ENCODE measurements at regions not wholly inside any gene's neighbourhood (a gene's known extent, or its start where the extent isn't known, plus 50 kb on each side); places are given as distances from the start of the nearest gene placed in this dataset.

DNA sequence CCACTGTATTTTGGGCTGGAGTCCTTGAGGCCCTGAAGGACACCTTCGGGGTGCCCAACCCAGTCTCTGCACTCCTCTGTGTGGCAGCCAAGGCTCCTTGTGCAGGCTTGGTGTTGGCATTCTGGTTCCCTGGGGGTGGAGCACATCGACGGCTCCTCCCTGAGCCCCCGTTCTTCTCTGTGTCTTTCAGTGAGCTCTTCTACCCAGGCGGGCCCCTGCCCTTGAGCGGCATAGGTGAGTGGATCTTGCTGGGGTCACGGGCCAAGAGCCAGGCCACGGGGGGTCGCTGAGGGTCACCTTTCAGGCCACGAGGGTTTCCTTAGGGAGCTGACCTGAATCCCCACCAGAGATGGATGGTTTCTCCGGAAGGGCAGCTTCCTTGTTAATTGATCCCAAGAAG, 234.8 kb downstream of the SNRPN start:
- no peak overlapping the region for H3K9ac ChIP-seq (ENCODE audit: low read length)
- H3K4me3 ChIP-seq (ENCODE audit: low read length) = no peak overlapping the region
- H3K27me3 ChIP-seq (ENCODE audit: control insufficient read depth, insufficient read depth, low read length) = no peaks in the 10 kb centered on the region
- no peaks in the 10 kb centered on the region for H3K36me3 ChIP-seq (ENCODE audit: control insufficient read depth, insufficient read depth, low read length)
- H3K4me1 ChIP-seq (ENCODE audit: control insufficient read depth, insufficient read depth, low read length) = no peaks in the 10 kb centered on the region
- H3K9me3 ChIP-seq (ENCODE audit: control insufficient read depth, low read length) = no peaks in the 10 kb centered on the region

DNA sequence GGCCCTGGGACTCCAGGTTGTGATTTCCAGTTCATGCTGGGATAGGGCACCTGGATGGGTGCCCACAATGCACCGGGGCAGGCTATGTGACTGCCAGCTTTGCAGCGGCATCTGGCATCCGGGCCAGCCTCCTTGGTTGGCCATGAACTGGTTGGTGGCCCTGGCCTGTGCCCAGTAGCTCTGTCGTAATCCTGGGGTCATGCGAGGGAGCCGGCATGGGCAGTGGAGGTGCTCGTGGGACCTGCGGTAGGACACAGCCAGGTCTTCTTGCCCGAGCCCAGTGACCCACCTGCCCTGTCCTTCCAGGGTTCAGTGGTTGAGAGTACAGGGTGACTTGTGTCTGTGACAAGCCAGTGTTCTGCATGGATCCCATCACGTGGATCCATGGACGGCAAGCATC, 237.9 kb downstream of the SNRPN start:
- H3K4me1 ChIP-seq (ENCODE audit: control insufficient read depth, insufficient read depth, low read length) = no peaks in the 10 kb centered on the region
- H3K9ac ChIP-seq (ENCODE audit: low read length) = no peak overlapping the region
- no peaks in the 10 kb centered on the region for H3K27me3 ChIP-seq (ENCODE audit: control insufficient read depth, insufficient read depth, low read length)
- no peaks in the 10 kb centered on the region for H3K9me3 ChIP-seq (ENCODE audit: control insufficient read depth, low read length)
- H3K36me3 ChIP-seq (ENCODE audit: control insufficient read depth, insufficient read depth, low read length) = no peaks in the 10 kb centered on the region
- H3K4me3 ChIP-seq (ENCODE audit: low read length) = no peak overlapping the region

DNA sequence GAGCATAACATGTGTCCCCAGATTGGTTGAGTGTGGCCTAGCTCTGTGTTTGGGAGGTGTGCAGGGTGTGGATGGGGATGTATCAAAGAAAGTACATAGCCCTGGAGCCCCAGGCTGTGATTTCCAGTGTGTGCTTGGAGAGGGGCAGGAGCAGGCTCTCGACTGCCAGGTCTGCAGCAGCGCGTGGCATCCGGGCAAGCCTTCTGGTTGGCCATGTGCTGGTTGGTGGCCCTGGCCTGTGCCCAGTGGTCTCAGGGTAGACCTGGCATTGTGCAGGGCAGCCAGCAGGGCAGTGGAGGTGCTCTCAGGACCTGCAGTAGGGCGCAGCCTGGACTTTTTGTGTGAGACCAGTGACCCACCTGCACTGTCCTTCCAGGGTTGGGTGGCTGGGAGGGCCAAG, 231.5 kb downstream of the UBE3A start:
- Histone ChIP-seq H3K4me1 (ENCODE audit: control insufficient read depth, insufficient read depth, low read length) (no peaks in the 10 kb centered on the region), H3K36me3 (ENCODE audit: control insufficient read depth, insufficient read depth, low read length) (no peaks in the 10 kb centered on the region), H3K9me3 (ENCODE audit: control insufficient read depth, low read length) (no peaks in the 10 kb centered on the region)

DNA sequence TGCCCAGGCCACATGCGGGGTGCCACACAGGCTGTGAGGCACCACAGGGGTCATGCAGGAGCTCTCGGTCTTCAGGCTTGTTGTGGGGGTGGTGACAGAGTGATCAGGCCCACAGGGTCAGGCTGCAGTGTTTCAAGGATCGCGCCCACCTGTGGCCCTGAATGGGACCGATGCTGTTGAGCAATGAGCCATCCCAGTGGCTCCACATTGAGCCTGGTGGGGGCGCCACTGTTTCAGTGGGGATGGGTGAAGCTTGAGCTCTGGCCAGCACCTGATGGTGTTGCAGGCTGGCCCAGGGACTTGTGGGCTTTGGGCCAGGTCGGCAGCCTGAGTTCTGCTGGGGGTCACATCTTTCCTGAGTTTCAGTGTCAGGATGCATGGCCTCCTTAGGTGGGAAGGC, 230.1 kb downstream of the UBE3A start:
- Histone ChIP-seq H3K36me3 (ENCODE audit: control insufficient read depth, insufficient read depth, low read length) (no peaks in the 10 kb centered on the region), H3K4me3 (ENCODE audit: low read length) (no peak overlapping the region), H3K4me1 (ENCODE audit: control insufficient read depth, insufficient read depth, low read length) (no peaks in the 10 kb centered on the region), H3K9me3 (ENCODE audit: control insufficient read depth, low read length) (no peaks in the 10 kb centered on the region), H3K9ac (ENCODE audit: low read length) (no peak overlapping the region), H3K27me3 (ENCODE audit: control insufficient read depth, insufficient read depth, low read length) (no peaks in the 10 kb centered on the region)

More for the DNA sequence above, 231.5 kb downstream of the UBE3A start:
- Histone ChIP-seq H3K4me3 (ENCODE audit: low read length) (no peak overlapping the region), H3K9ac (ENCODE audit: low read length) (no peak overlapping the region), H3K27me3 (ENCODE audit: control insufficient read depth, insufficient read depth, low read length) (no peaks in the 10 kb centered on the region)

DNA sequence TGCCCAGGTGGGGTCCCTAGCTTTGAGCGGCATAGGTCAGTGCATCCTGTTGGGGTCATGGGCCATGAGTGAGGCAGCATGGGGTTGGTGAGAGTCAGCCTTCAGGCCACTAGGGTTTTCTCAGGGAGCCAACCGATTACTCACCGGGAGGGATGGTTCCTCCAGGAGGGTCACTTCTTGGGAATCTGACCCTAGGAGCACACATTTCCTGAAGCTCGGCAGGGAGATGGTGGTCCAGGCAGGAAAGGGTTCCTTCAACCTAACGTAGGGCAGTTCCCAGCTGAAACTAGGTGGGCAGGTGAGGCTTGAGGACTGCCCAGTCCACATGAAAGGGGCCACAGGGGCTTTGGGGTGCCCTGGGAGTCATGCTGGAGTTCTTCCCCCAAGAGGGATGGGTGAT, 218.0 kb downstream of the UBE3A start:
- Histone ChIP-seq H3K4me1 (ENCODE audit: control insufficient read depth, insufficient read depth, low read length) (no peaks in the 10 kb centered on the region), H3K9me3 (ENCODE audit: control insufficient read depth, low read length) (peaks cover 3% of the 10 kb centered on the region), H3K9ac (ENCODE audit: low read length) (no peak overlapping the region), H3K4me3 (ENCODE audit: low read length) (no peak overlapping the region), H3K36me3 (ENCODE audit: control insufficient read depth, insufficient read depth, low read length) (no peaks in the 10 kb centered on the region), H3K27me3 (ENCODE audit: control insufficient read depth, insufficient read depth, low read length) (no peaks in the 10 kb centered on the region)

DNA sequence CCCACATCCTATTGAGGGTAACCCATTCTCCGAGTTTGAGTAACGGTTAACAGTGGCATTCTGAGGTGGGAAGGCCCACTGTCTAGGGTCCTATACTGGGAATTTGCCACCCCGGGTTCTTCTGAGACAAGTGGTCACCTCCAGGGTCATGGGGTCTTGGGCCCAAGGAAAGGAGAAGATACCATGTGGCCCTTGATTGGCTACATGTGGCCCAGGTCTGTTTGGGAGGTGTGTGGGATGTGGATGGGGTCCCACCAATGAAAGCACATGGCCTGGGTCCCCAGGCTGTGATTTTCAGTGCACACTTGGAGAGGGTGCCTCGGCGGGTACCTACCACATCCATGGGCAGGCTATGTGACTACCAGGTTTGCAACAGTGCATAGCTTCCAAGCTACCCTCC, 214.4 kb downstream of the UBE3A start:
- H3K27me3 ChIP-seq (ENCODE audit: control insufficient read depth, insufficient read depth, low read length) = no peaks in the 10 kb centered on the region

DNA sequence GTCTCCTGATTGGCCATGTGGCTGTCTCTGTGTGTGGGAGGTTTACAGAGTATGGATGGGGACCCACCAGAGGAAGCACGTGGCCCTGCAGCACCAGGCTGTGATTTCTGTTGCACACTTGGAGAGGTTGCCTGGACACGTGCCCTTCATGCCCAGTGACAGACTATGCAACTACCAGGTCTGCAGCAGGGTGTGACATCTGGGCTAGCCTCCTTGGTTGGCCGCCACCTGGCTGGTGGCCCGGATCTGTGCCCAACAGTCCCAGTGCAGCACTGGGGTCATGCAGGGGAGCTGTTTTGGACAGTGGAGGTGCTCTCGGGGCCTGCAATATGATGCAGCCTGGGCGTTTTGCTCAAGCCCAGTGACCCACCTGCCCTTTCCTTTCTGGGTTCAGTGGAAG, 212.5 kb downstream of the UBE3A start:
- H3K4me1 ChIP-seq (ENCODE audit: control insufficient read depth, insufficient read depth, low read length) = no peaks in the 10 kb centered on the region
- no peaks in the 10 kb centered on the region for H3K36me3 ChIP-seq (ENCODE audit: control insufficient read depth, insufficient read depth, low read length)
- peaks cover 3% of the 10 kb centered on the region for H3K9me3 ChIP-seq (ENCODE audit: control insufficient read depth, low read length)
- H3K4me3 ChIP-seq (ENCODE audit: low read length) = no peak overlapping the region
- H3K27me3 ChIP-seq (ENCODE audit: control insufficient read depth, insufficient read depth, low read length) = no peaks in the 10 kb centered on the region
- no peak overlapping the region for H3K9ac ChIP-seq (ENCODE audit: low read length)

More for the DNA sequence above, 214.4 kb downstream of the UBE3A start:
- Histone ChIP-seq H3K4me1 (ENCODE audit: control insufficient read depth, insufficient read depth, low read length) (no peaks in the 10 kb centered on the region), H3K36me3 (ENCODE audit: control insufficient read depth, insufficient read depth, low read length) (no peaks in the 10 kb centered on the region), H3K9ac (ENCODE audit: low read length) (no peak overlapping the region), H3K9me3 (ENCODE audit: control insufficient read depth, low read length) (peaks cover 3% of the 10 kb centered on the region), H3K4me3 (ENCODE audit: low read length) (no peak overlapping the region)

DNA sequence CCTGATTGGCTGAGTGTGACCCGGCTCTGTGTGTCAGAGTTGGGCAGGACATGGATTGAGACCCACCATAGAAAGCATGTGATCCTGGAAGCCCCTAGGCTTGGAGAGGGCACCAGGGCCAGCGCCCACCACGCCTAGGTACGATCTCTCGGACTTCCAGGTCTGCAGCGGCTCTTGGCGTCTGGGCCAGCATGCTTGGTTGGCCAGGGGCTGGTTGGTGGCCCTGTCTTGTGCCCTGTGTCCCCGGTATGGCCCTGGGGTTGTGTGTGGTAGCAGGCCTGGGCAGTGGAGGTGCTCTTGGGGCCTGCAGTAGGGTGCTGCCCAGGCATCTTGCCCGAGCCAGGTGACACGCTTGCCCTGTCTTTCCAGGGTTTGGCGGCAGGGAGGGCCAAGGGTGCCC, 210.6 kb downstream of the UBE3A start:
- no peaks in the 10 kb centered on the region for H3K4me1 ChIP-seq (ENCODE audit: control insufficient read depth, insufficient read depth, low read length)
- H3K9me3 ChIP-seq (ENCODE audit: control insufficient read depth, low read length) = peaks cover 3% of the 10 kb centered on the region
- no peaks in the 10 kb centered on the region for H3K27me3 ChIP-seq (ENCODE audit: control insufficient read depth, insufficient read depth, low read length)
- no peak overlapping the region for H3K4me3 ChIP-seq (ENCODE audit: low read length)
- no peak overlapping the region for H3K9ac ChIP-seq (ENCODE audit: low read length)
- H3K36me3 ChIP-seq (ENCODE audit: control insufficient read depth, insufficient read depth, low read length) = no peaks in the 10 kb centered on the region

DNA sequence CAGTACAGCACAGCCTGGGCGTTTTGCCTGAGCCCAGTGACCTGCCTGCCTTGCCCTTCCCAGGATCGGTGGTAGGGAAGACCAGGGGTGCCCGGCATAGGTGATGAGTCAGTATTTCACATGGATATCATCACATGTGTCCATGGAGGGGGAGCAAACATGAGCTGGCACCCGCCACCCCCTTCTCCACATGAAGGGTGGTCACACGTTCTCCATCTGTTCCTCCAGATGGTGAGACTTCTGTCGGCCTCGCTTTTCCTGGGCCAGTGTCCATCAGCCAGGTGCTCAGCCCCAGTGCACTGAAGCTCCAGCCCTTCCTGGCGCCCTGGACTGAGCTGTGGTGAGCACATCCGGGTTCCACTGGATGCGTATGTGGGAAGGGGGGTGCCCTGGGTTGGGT, 208.4 kb downstream of the UBE3A start:
- Histone ChIP-seq H3K27me3 (ENCODE audit: control insufficient read depth, insufficient read depth, low read length) (no peaks in the 10 kb centered on the region), H3K36me3 (ENCODE audit: control insufficient read depth, insufficient read depth, low read length) (no peaks in the 10 kb centered on the region), H3K9ac (ENCODE audit: low read length) (no peak overlapping the region), H3K9me3 (ENCODE audit: control insufficient read depth, low read length) (no peaks in the 10 kb centered on the region), H3K4me1 (ENCODE audit: control insufficient read depth, insufficient read depth, low read length) (no peaks in the 10 kb centered on the region), H3K4me3 (ENCODE audit: low read length) (no peak overlapping the region)

DNA sequence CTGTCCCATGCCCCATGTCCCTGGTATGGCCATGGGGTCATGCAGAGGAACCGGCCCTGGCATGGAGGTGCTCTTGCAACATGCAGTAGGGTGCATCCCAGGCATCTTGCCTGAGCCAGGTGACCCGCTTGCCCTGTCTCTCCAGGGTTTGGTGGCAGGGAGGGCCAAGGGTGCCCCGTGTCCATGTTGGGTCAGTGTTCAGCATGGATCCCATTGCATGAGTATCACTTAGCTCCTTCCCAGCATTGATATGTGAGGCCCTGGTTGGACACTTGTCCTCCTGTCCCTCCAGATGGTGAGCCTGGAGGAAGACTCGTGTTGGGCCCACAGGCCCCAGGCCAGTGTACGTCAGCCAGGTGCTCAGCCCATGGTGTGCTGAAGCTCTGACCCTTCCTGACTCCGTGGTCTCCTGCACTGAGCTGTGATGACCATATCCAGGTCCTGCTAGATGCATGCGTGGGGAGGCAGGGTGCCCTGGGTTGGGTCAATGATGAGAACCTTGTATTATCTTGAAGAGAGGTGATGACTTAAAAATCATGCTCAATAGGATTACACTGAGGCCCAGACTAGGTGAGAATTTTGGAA, 205.0 kb downstream of the UBE3A start:
- no peaks in the 10 kb centered on the region for H3K27me3 ChIP-seq (ENCODE audit: control insufficient read depth, insufficient read depth, low read length)
- H3K9me3 ChIP-seq (ENCODE audit: control insufficient read depth, low read length) = no peaks in the 10 kb centered on the region

DNA sequence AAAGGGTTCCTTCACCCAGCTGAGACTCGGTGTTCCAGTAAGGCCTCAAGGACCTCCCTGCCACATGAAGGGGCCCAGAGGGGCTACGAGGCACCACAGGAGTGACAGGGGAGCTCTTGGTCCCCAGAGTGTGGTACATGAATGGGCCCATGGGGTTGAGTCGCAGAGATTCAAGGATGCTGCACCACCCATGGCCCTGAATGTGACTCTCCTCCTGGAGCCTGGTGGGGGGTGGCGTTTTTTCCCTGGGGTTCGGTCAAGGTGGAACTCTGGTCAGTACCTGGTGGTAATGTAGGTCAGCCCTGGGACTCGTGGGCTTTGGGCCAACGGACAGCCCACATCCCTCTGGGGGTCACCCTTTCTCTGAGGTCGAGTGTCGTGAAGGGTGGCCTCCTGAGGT, 204.0 kb downstream of the UBE3A start:
- no peaks in the 10 kb centered on the region for H3K9me3 ChIP-seq (ENCODE audit: control insufficient read depth, low read length)

More for the DNA sequence above, 205.0 kb downstream of the UBE3A start:
- no peak overlapping the region for H3K9ac ChIP-seq (ENCODE audit: low read length)
- H3K4me3 ChIP-seq (ENCODE audit: low read length) = no peak overlapping the region
- no peaks in the 10 kb centered on the region for H3K36me3 ChIP-seq (ENCODE audit: control insufficient read depth, insufficient read depth, low read length)
- H3K4me1 ChIP-seq (ENCODE audit: control insufficient read depth, insufficient read depth, low read length) = no peaks in the 10 kb centered on the region

DNA sequence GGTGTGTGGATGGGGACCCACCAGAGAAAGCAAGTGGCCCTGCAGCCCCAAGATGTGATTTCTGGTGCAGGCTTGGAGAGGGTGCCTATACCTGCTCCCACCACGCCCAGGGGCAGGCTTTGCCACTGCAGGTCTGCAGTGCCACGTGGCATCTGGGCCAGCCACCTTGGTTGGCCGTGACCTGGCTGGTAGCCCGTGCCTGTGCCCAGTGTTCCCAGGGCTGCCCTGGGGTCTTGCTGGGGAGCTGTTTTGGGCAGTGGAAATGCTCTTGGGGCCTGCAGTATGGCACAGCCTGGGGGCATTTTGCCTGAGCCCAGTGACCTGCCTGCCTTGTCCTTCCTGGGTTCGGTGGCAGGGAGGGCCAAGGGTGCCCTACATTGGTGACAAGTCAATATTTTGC, 203.4 kb downstream of the UBE3A start:
- no peak overlapping the region for H3K9ac ChIP-seq (ENCODE audit: low read length)
- H3K36me3 ChIP-seq (ENCODE audit: control insufficient read depth, insufficient read depth, low read length) = no peaks in the 10 kb centered on the region
- no peak overlapping the region for H3K4me3 ChIP-seq (ENCODE audit: low read length)
- no peaks in the 10 kb centered on the region for H3K9me3 ChIP-seq (ENCODE audit: control insufficient read depth, low read length)
- no peaks in the 10 kb centered on the region for H3K27me3 ChIP-seq (ENCODE audit: control insufficient read depth, insufficient read depth, low read length)
- H3K4me1 ChIP-seq (ENCODE audit: control insufficient read depth, insufficient read depth, low read length) = no peaks in the 10 kb centered on the region

More for the DNA sequence above, 204.0 kb downstream of the UBE3A start:
- Histone ChIP-seq H3K27me3 (ENCODE audit: control insufficient read depth, insufficient read depth, low read length) (no peaks in the 10 kb centered on the region), H3K4me1 (ENCODE audit: control insufficient read depth, insufficient read depth, low read length) (no peaks in the 10 kb centered on the region), H3K36me3 (ENCODE audit: control insufficient read depth, insufficient read depth, low read length) (no peaks in the 10 kb centered on the region), H3K4me3 (ENCODE audit: low read length) (no peak overlapping the region), H3K9ac (ENCODE audit: low read length) (no peak overlapping the region)
